Activated T-cell treated with anti-CD3 and anti-CD28 coated beads, Interleukin-2, amount 50 U/mL, for 72 hours (primary cell): ENCODE measurements at regions not wholly inside any gene's neighbourhood (a gene's known extent, or its start where the extent isn't known, plus 50 kb on each side); places are given as distances from the start of the nearest gene placed in this dataset.

ENCODE experiments used
- ATAC-seq, 2 donors: fragments of 150-1000 bp; cut with Tn5 transposase; replicated peaks in 1 of 2; 2 replicates each; pipeline ENCODE4 v1.10.0; 2021; ENCODE audit warnings: moderate library complexity in 2 of 2, mild to moderate bottlenecking in 1 of 2
- DNase-seq, 2 donors: peaks; one replicate each; pipeline ENCODE4 v3.0.0; 2021 to 2022; ENCODE audit warnings: mixed read lengths in 1 of 2
- H3K27ac Mint-ChIP-seq: one replicate; pipeline ENCODE4 v1.8.0; 2022; ENCODE audit warnings: mild to moderate bottlenecking, moderate library complexity, mixed read lengths
- H3K27me3 Mint-ChIP-seq: one replicate; pipeline ENCODE4 v1.8.0; 2022; ENCODE audit warnings: low read depth, mixed read lengths
- H3K36me3 Mint-ChIP-seq, 2 donors: one replicate each; pipeline ENCODE4 v1.8.0; 2022; ENCODE audit warnings: mixed read lengths in 2 of 2, mild to moderate bottlenecking in 1 of 2; ENCODE audit not compliant: insufficient read depth in 2 of 2
- H3K4me1 Mint-ChIP-seq: one replicate; pipeline ENCODE4 v1.8.0; 2022; ENCODE audit warnings: low read depth, mixed read lengths
- H3K4me3 Mint-ChIP-seq, 2 donors: one replicate each; pipeline ENCODE4 v1.8.0; 2022; ENCODE audit warnings: mild to moderate bottlenecking in 2 of 2, mixed read lengths in 2 of 2, moderate library complexity in 2 of 2
- H3K9me3 Mint-ChIP-seq, 2 donors: one replicate each; pipeline ENCODE4 v1.8.0; 2022; ENCODE audit warnings: mixed read lengths in 2 of 2

GRCh38 chr3:30500666-30501399 is 105.6 kb upstream of the TGFBR2 start:
- H3K36me3 Mint-ChIP-seq: peaks cover 0 to 2% of the 10 kb centered on the region in 2 donors
- H3K4me1 Mint-ChIP-seq: peaks cover 61% of the 10 kb centered on the region
- no peak for DNase-seq
- H3K9me3 Mint-ChIP-seq: no peaks in the 10 kb centered on the region
- H3K27ac Mint-ChIP-seq: peak overlapping the region; percentile 91
- peak overlapping the region in 1 of 2 donors; percentile 63 for H3K4me3 Mint-ChIP-seq
- no peaks in the 10 kb centered on the region for H3K27me3 Mint-ChIP-seq
- ATAC-seq: peak; percentile 46 to 56

GRCh38 chr3:30501526-30501925 is 104.9 kb upstream of the TGFBR2 start:
- no peaks in the 10 kb centered on the region for H3K27me3 Mint-ChIP-seq
- H3K36me3 Mint-ChIP-seq: peaks cover 0 to 5% of the 10 kb centered on the region in 2 donors
- DNase-seq (no peak), ATAC-seq (no peak)
- no peak overlapping the region for H3K27ac Mint-ChIP-seq
- peaks cover 54% of the 10 kb centered on the region for H3K4me1 Mint-ChIP-seq
- H3K9me3 Mint-ChIP-seq: no peaks in the 10 kb centered on the region
- H3K4me3 Mint-ChIP-seq: peak overlapping the region in 1 of 2 donors; percentile 2

GRCh38 chr3:30502051-30502741 is 104.2 kb upstream of the TGFBR2 start:
- ATAC-seq: no peak

GRCh38 chr3:30502742-30503073 is 103.7 kb upstream of the TGFBR2 start:
- H3K27ac Mint-ChIP-seq: peak overlapping the region; percentile 85
- DNase-seq: no peak
- H3K36me3 Mint-ChIP-seq: peaks cover 0 to 5% of the 10 kb centered on the region in 2 donors
- no peaks in the 10 kb centered on the region for H3K9me3 Mint-ChIP-seq
- H3K4me3 Mint-ChIP-seq: peak overlapping the region in 1 of 2 donors; percentile 67
- H3K27me3 Mint-ChIP-seq: no peaks in the 10 kb centered on the region
- ATAC-seq: peak; percentile 69 to 71
- peaks cover 46% of the 10 kb centered on the region for H3K4me1 Mint-ChIP-seq

More at GRCh38 chr3:30502051-30502741, 104.2 kb upstream of the TGFBR2 start:
- no peak for DNase-seq
- H3K36me3 Mint-ChIP-seq: peaks cover 0 to 5% of the 10 kb centered on the region in 2 donors
- H3K27ac Mint-ChIP-seq: no peak overlapping the region
- peak overlapping the region in 1 of 2 donors; percentile 67 for H3K4me3 Mint-ChIP-seq
- no peaks in the 10 kb centered on the region for H3K27me3 Mint-ChIP-seq
- H3K4me1 Mint-ChIP-seq: peaks cover 47% of the 10 kb centered on the region
- no peaks in the 10 kb centered on the region for H3K9me3 Mint-ChIP-seq

- Mint-ChIP-seq H3K27ac (peak overlapping the region; percentile 85), H3K9me3 (no peaks in the 10 kb centered on the region), H3K4me1 (peaks cover 46% of the 10 kb centered on the region), H3K27me3 (no peaks in the 10 kb centered on the region), H3K36me3 (peaks cover 0 to 5% of the 10 kb centered on the region in 2 donors), H3K4me3 (peak overlapping the region; percentile 32 to 67)
- ATAC-seq: peak; percentile 39 to 42
- DNase-seq: no peak
Measured at GRCh38 chr3:30503446-30503845, 103.0 kb upstream of the TGFBR2 start.

- Mint-ChIP-seq H3K4me3 (no peak overlapping the region), H3K27ac (no peak overlapping the region), H3K27me3 (no peaks in the 10 kb centered on the region), H3K4me1 (peaks cover 45% of the 10 kb centered on the region), H3K9me3 (no peaks in the 10 kb centered on the region), H3K36me3 (peaks cover 0 to 5% of the 10 kb centered on the region in 2 donors)
- ATAC-seq (no peak), DNase-seq (no peak)
Measured at GRCh38 chr3:30504939-30505338, 101.5 kb upstream of the TGFBR2 start.

- no peak overlapping the region for H3K4me3 Mint-ChIP-seq
- no peak overlapping the region for H3K27ac Mint-ChIP-seq
- H3K4me1 Mint-ChIP-seq: peaks cover 39% of the 10 kb centered on the region
Measured at GRCh38 chr3:30505866-30506520, 100.4 kb upstream of the TGFBR2 start.

GRCh38 chr3:30508339-30508738 is 98.1 kb upstream of the TGFBR2 start:
- Mint-ChIP-seq H3K36me3 (peaks cover 0 to 5% of the 10 kb centered on the region in 2 donors), H3K4me1 (peaks cover 26% of the 10 kb centered on the region), H3K27ac (no peak overlapping the region), H3K27me3 (no peaks in the 10 kb centered on the region), H3K9me3 (no peaks in the 10 kb centered on the region), H3K4me3 (no peak overlapping the region)
- ATAC-seq: no peak
- DNase-seq: no peak

More at GRCh38 chr3:30505866-30506520, 100.4 kb upstream of the TGFBR2 start:
- Mint-ChIP-seq H3K27me3 (no peaks in the 10 kb centered on the region), H3K9me3 (no peaks in the 10 kb centered on the region), H3K36me3 (peaks cover 0 to 5% of the 10 kb centered on the region in 2 donors)
- DNase-seq: no peak
- no peak for ATAC-seq

- H3K27me3 Mint-ChIP-seq: no peaks in the 10 kb centered on the region
- peaks cover 14% of the 10 kb centered on the region for H3K4me1 Mint-ChIP-seq
- DNase-seq (no peak), ATAC-seq (no peak)
- H3K27ac Mint-ChIP-seq: no peak overlapping the region
- H3K4me3 Mint-ChIP-seq: no peak overlapping the region
- H3K9me3 Mint-ChIP-seq: no peaks in the 10 kb centered on the region
- peaks cover 0 to 3% of the 10 kb centered on the region in 2 donors for H3K36me3 Mint-ChIP-seq
Measured at GRCh38 chr3:30510596-30510995, 95.8 kb upstream of the TGFBR2 start.

- DNase-seq (no peak), ATAC-seq (no peak)
- no peaks in the 10 kb centered on the region for H3K9me3 Mint-ChIP-seq
- H3K27me3 Mint-ChIP-seq: no peaks in the 10 kb centered on the region
- H3K27ac Mint-ChIP-seq: no peak overlapping the region
- H3K4me3 Mint-ChIP-seq: no peak overlapping the region
- no peaks in the 10 kb centered on the region for H3K36me3 Mint-ChIP-seq
- peaks cover 14% of the 10 kb centered on the region for H3K4me1 Mint-ChIP-seq
Measured at GRCh38 chr3:30511524-30512251, 94.7 kb upstream of the TGFBR2 start.

GRCh38 chr3:30512576-30512975 is 93.8 kb upstream of the TGFBR2 start:
- peaks cover 0 to 2% of the 10 kb centered on the region in 2 donors for H3K9me3 Mint-ChIP-seq
- H3K4me3 Mint-ChIP-seq: no peak overlapping the region
- peaks cover 14% of the 10 kb centered on the region for H3K4me1 Mint-ChIP-seq
- no peak for DNase-seq
- H3K27ac Mint-ChIP-seq: no peak overlapping the region
- no peaks in the 10 kb centered on the region for H3K36me3 Mint-ChIP-seq
- no peaks in the 10 kb centered on the region for H3K27me3 Mint-ChIP-seq
- ATAC-seq: no peak

GRCh38 chr3:30513374-30514152 is 92.8 kb upstream of the TGFBR2 start:
- Mint-ChIP-seq H3K27me3 (no peaks in the 10 kb centered on the region), H3K27ac (no peak overlapping the region), H3K4me3 (no peak overlapping the region), H3K9me3 (peaks cover 0 to 2% of the 10 kb centered on the region in 2 donors), H3K36me3 (no peaks in the 10 kb centered on the region), H3K4me1 (peaks cover 14% of the 10 kb centered on the region)
- DNase-seq: no peak
- no peak for ATAC-seq
